Activated T-cell treated with anti-CD3 and anti-CD28 coated beads, Interleukin-2, amount 50 U/mL, for 4 hours (primary cell): ENCODE measurements at regions not wholly inside any gene's neighbourhood (a gene's known extent, or its start where the extent isn't known, plus 50 kb on each side); places are given as distances from the start of the nearest gene placed in this dataset.

Experiments
- ATAC-seq, 2 donors: fragments of 200-7000 bp; cut with Tn5 transposase; one replicate each; pipeline ENCODE4 v1.10.0; 2021
- DNase-seq: peaks from one replicate; pipeline ENCODE4 v3.0.0-alpha.2; 2020
- H3K27me3 Mint-ChIP-seq: one replicate; pipeline ENCODE4 v1.8.0; 2021; ENCODE audit warnings: low read depth, mixed read lengths
- H3K36me3 Mint-ChIP-seq: one replicate; pipeline ENCODE4 v1.8.0; 2022; ENCODE audit warnings: mixed read lengths; ENCODE audit not compliant: insufficient read depth
- H3K4me1 Mint-ChIP-seq: one replicate; pipeline ENCODE4 v1.8.0; 2021; ENCODE audit warnings: low read depth, mixed read lengths
- H3K4me3 Mint-ChIP-seq: one replicate; pipeline ENCODE4 v1.8.0; 2021; ENCODE audit warnings: mild to moderate bottlenecking, moderate library complexity, mixed read lengths
- H3K9me3 Mint-ChIP-seq: one replicate; pipeline ENCODE4 v1.8.0; 2021; ENCODE audit warnings: mixed read lengths

- no peak for ATAC-seq
- Mint-ChIP-seq H3K36me3 (no peaks in the 10 kb centered on the region), H3K27me3 (peaks cover 56% of the 10 kb centered on the region), H3K9me3 (no peaks in the 10 kb centered on the region), H3K4me1 (peaks cover 11% of the 10 kb centered on the region), H3K4me3 (no peak overlapping the region)
- no peak for DNase-seq
Measured at GRCh38 chr14:61186341-61187195, 94.6 kb downstream of the TMEM30B start.

- no peak for ATAC-seq
- no peak for DNase-seq
- H3K4me1 Mint-ChIP-seq, result peaks cover 11% of the 10 kb centered on the region
- H3K27me3 Mint-ChIP-seq, result peaks cover 48% of the 10 kb centered on the region
- no peak overlapping the region for H3K4me3 Mint-ChIP-seq
- H3K9me3 Mint-ChIP-seq, result no peaks in the 10 kb centered on the region
- H3K36me3 Mint-ChIP-seq, result no peaks in the 10 kb centered on the region
Measured at GRCh38 chr14:61185534-61185933, 95.6 kb downstream of the TMEM30B start.

GRCh38 chr14:61184112-61184511 is 97.0 kb downstream of the TMEM30B start:
- H3K36me3 Mint-ChIP-seq, result no peaks in the 10 kb centered on the region

GRCh38 chr14:61183196-61183885 is 97.8 kb downstream of the TMEM30B start:
- H3K27me3 Mint-ChIP-seq, result peaks cover 36% of the 10 kb centered on the region
- no peak overlapping the region for H3K4me3 Mint-ChIP-seq
- no peaks in the 10 kb centered on the region for H3K36me3 Mint-ChIP-seq
- no peak for ATAC-seq
- no peaks in the 10 kb centered on the region for H3K9me3 Mint-ChIP-seq
- DNase-seq, result no peak
- H3K4me1 Mint-ChIP-seq, result peaks cover 12% of the 10 kb centered on the region

More at GRCh38 chr14:61184112-61184511, 97.0 kb downstream of the TMEM30B start:
- no peak for DNase-seq
- H3K4me1 Mint-ChIP-seq, result peaks cover 5% of the 10 kb centered on the region
- H3K9me3 Mint-ChIP-seq, result no peaks in the 10 kb centered on the region
- peaks cover 35% of the 10 kb centered on the region for H3K27me3 Mint-ChIP-seq
- ATAC-seq, result no peak
- no peak overlapping the region for H3K4me3 Mint-ChIP-seq

- H3K36me3 Mint-ChIP-seq, result no peaks in the 10 kb centered on the region
- H3K9me3 Mint-ChIP-seq, result no peaks in the 10 kb centered on the region
- peaks cover 28% of the 10 kb centered on the region for H3K4me1 Mint-ChIP-seq
- ATAC-seq (no peak), DNase-seq (no peak)
- peaks cover 20% of the 10 kb centered on the region for H3K27me3 Mint-ChIP-seq
- H3K4me3 Mint-ChIP-seq, result no peak overlapping the region
Measured at GRCh38 chr14:61179796-61180398, 101.2 kb downstream of the TMEM30B start.

GRCh38 chr14:61179061-61179690 is 102.0 kb downstream of the TMEM30B start:
- H3K4me1 Mint-ChIP-seq, result peaks cover 32% of the 10 kb centered on the region
- ATAC-seq, result no peak
- no peak overlapping the region for H3K4me3 Mint-ChIP-seq

GRCh38 chr14:61178226-61179060 is 102.7 kb downstream of the TMEM30B start:
- Mint-ChIP-seq H3K9me3 (no peaks in the 10 kb centered on the region), H3K4me3 (peak overlapping the region; percentile 71), H3K27me3 (peaks cover 16% of the 10 kb centered on the region), H3K36me3 (no peaks in the 10 kb centered on the region), H3K4me1 (peaks cover 32% of the 10 kb centered on the region)
- no peak for DNase-seq
- ATAC-seq, result peak; percentile 70 to 75

More at GRCh38 chr14:61179061-61179690, 102.0 kb downstream of the TMEM30B start:
- DNase-seq, result no peak
- Mint-ChIP-seq H3K9me3 (no peaks in the 10 kb centered on the region), H3K36me3 (no peaks in the 10 kb centered on the region), H3K27me3 (peaks cover 16% of the 10 kb centered on the region)

GRCh38 chr14:61177279-61178225 is 103.6 kb downstream of the TMEM30B start:
- Mint-ChIP-seq H3K36me3 (no peaks in the 10 kb centered on the region), H3K4me1 (peaks cover 30% of the 10 kb centered on the region), H3K9me3 (peaks cover 6% of the 10 kb centered on the region), H3K27me3 (peaks cover 20% of the 10 kb centered on the region), H3K4me3 (peak overlapping the region; percentile 71)
- DNase-seq (no peak), ATAC-seq (peak in 1 of 2 donors; percentile 15)

- Mint-ChIP-seq H3K36me3 (no peaks in the 10 kb centered on the region), H3K4me3 (no peak overlapping the region), H3K9me3 (peaks cover 7% of the 10 kb centered on the region)
Measured at GRCh38 chr14:61176686-61177085, 104.5 kb downstream of the TMEM30B start.

GRCh38 chr14:61174987-61175386 is 106.2 kb downstream of the TMEM30B start:
- Mint-ChIP-seq H3K4me1 (peaks cover 30% of the 10 kb centered on the region), H3K9me3 (peaks cover 7% of the 10 kb centered on the region), H3K4me3 (no peak overlapping the region), H3K36me3 (no peaks in the 10 kb centered on the region), H3K27me3 (peaks cover 24% of the 10 kb centered on the region)
- DNase-seq, result no peak
- ATAC-seq, result no peak

More at GRCh38 chr14:61176686-61177085, 104.5 kb downstream of the TMEM30B start:
- H3K4me1 Mint-ChIP-seq, result peaks cover 30% of the 10 kb centered on the region
- DNase-seq (no peak), ATAC-seq (no peak)
- peaks cover 20% of the 10 kb centered on the region for H3K27me3 Mint-ChIP-seq

GRCh38 chr14:61174441-61174891 is 106.7 kb downstream of the TMEM30B start:
- Mint-ChIP-seq H3K27me3 (peaks cover 26% of the 10 kb centered on the region), H3K4me3 (no peak overlapping the region), H3K9me3 (peaks cover 7% of the 10 kb centered on the region), H3K36me3 (no peaks in the 10 kb centered on the region), H3K4me1 (peaks cover 30% of the 10 kb centered on the region)
- DNase-seq (no peak), ATAC-seq (no peak)

GRCh38 chr14:61171727-61172126 is 109.4 kb downstream of the TMEM30B start:
- H3K36me3 Mint-ChIP-seq, result no peaks in the 10 kb centered on the region
- ATAC-seq (no peak), DNase-seq (no peak)
- H3K9me3 Mint-ChIP-seq, result peaks cover 7% of the 10 kb centered on the region
- peaks cover 19% of the 10 kb centered on the region for H3K27me3 Mint-ChIP-seq
- no peak overlapping the region for H3K4me3 Mint-ChIP-seq
- peaks cover 8% of the 10 kb centered on the region for H3K4me1 Mint-ChIP-seq
